K562 (cell line): ENCODE measurements at regions not wholly inside any gene's neighbourhood (a gene's known extent, or its start where the extent isn't known, plus 50 kb on each side); places are given as distances from the start of the nearest gene placed in this dataset.

ENCODE experiments used
- ATAC-seq: fragments of 200-7000 bp; cut with Tn5 transposase; 3 replicates; pipeline ENCODE4 v1.9.1; 2020; ENCODE audit warnings: moderate library complexity
- BruUV-seq: library from RNA; stranded (reverse); fragments of 400-500 nt; replicated peaks from 2 replicates; lab custom pipeline; 2021; lab: Mats Ljungman, UMichigan
- CTCF ChIA-PET: fragments of 300-600 bp; formaldehyde crosslinking; extraction: SDS; loops from one replicate; lab custom pipeline; 2021; ENCODE audit warnings: low intra/inter-chr PET ratio; lab: Yijun Ruan, JAX
- POLR2A ChIA-PET: fragments of 300-600, 350-650 bp; sonication (Branson Sonifier 250); formaldehyde crosslinking; extraction: SDS; loops from one replicate; lab custom pipeline; 2021; ENCODE audit warnings: antibody characterized with exemption, inconsistent platforms; lab: Yijun Ruan, JAX
- DNase-seq, 4 experiments: peaks; one replicate each; pipeline versions ENCODE4 v3.0.0 to v3.0.0-alpha.2; 2011 to 2018; ENCODE audit warnings: low spot score in 3 of 4, mixed read lengths in 3 of 4; ENCODE audit errors: extremely low read depth in 1 of 4
- FAIRE-seq: peaks from 2 replicates; lab custom pipeline; 2011; peaks lifted over from hg19 to GRCh38; lab: Jason Lieb, UNC
- H2AFZ ChIP-seq: 2 replicates; pipeline ENCODE4 v1.6.0; 2011; ENCODE audit warnings: low read depth, low read length, control low read depth, inconsistent platforms
- H3K27ac ChIP-seq: fragments of 200-600 bp; 3 replicates; pipeline ENCODE4 v1.8.0; 2011; ENCODE audit warnings: low read depth, mild to moderate bottlenecking, control low read depth, inconsistent platforms, low read length, moderate library complexity, mixed read lengths; ENCODE audit errors: extremely low read depth
- H3K27me3 ChIP-seq, 2 experiments: fragments of 300-600 bp in 1 of 2; 2 replicates in 1 of 2; 3 replicates in 1 of 2; pipeline versions ENCODE4 v1.6.0 to v1.8.0; 2011; ENCODE audit warnings: inconsistent platforms in 2 of 2, low read length in 2 of 2, mild to moderate bottlenecking in 1 of 2, mixed read lengths in 1 of 2, moderate library complexity in 1 of 2; ENCODE audit not compliant: control insufficient read depth in 2 of 2, insufficient read depth in 2 of 2
- H3K36me3 ChIP-seq: fragments of 300-600 bp; 3 replicates; pipeline ENCODE4 v1.8.0; 2011; ENCODE audit warnings: mild to moderate bottlenecking, low read length, inconsistent platforms; ENCODE audit not compliant: control insufficient read depth, insufficient read depth
- H3K4me1 ChIP-seq, 2 experiments: fragments of 200-600 bp in 1 of 2; replicated peaks in 1 of 2; 2 replicates in 1 of 2; 3 replicates in 1 of 2; pipeline versions ENCODE4 v1.5.1 to v1.8.0; 2011; ENCODE audit warnings: inconsistent platforms in 2 of 2, low read length in 2 of 2, mild to moderate bottlenecking in 1 of 2, mixed read lengths in 1 of 2, moderate library complexity in 1 of 2; ENCODE audit not compliant: control insufficient read depth in 2 of 2, insufficient read depth in 2 of 2
- H3K4me2 ChIP-seq: 2 replicates; pipeline ENCODE4 v1.6.1; 2011; ENCODE audit warnings: low read length, control low read depth, inconsistent platforms, mixed read lengths; ENCODE audit not compliant: insufficient read depth
- H3K4me3 ChIP-seq: fragments of 200-600 bp; sonication (generic), shearing (Covaris generic); 2 replicates; pipeline ENCODE4 v1.5.1; 2016; ENCODE audit warnings: control low read depth, inconsistent platforms
- H3K79me2 ChIP-seq: fragments of 200-600 bp; 3 replicates; pipeline ENCODE4 v1.8.0; 2011; ENCODE audit warnings: low read length, inconsistent platforms; ENCODE audit not compliant: control insufficient read depth, insufficient read depth
- H3K9ac ChIP-seq, 2 experiments: 2 replicates each; pipeline versions ENCODE4 v1.6.0 to v1.6.1; 2011; ENCODE audit warnings: low read depth in 2 of 2, low read length in 2 of 2, control low read depth in 1 of 2, inconsistent platforms in 1 of 2, mild to moderate bottlenecking in 1 of 2, mixed read lengths in 1 of 2; ENCODE audit not compliant: insufficient read depth in 1 of 2
- H3K9me1 ChIP-seq: one replicate; pipeline ENCODE4 v1.6.0; 2011; ENCODE audit warnings: inconsistent platforms, mild to moderate bottlenecking, low read length, moderate library complexity; ENCODE audit not compliant: control insufficient read depth, insufficient read depth
- H3K9me3 ChIP-seq: replicated peaks from 2 replicates; pipeline ENCODE4 v1.5.1; 2011; ENCODE audit warnings: low read depth, low read length, inconsistent platforms; ENCODE audit not compliant: control insufficient read depth, insufficient read depth
- H4K20me1 ChIP-seq: replicated peaks from 2 replicates; pipeline ENCODE4 v1.6.1; 2011; ENCODE audit warnings: low read length, inconsistent platforms, mixed read lengths; ENCODE audit not compliant: control insufficient read depth, insufficient read depth
- CEBPG ChIP-seq, 3 experiments: fragments of 200-800 bp in 1 of 3; sonication (Bioruptor generic) in 1 of 3; sonication (generic) in 1 of 3; formaldehyde crosslinking in 1 of 3; IDR thresholded peaks in 2 of 3; conservative IDR thresholded peaks in 1 of 3; 2 replicates each; pipeline versions ENCODE4 v1.6.1 to v1.8.0; 2016 to 2022; ENCODE audit warnings: missing compliant biosample characterization in 2 of 3, missing genetic modification characterization in 2 of 3, mild to moderate bottlenecking in 1 of 3, missing genetic modification reagents in 1 of 3
- NRF1 ChIP-seq, 2 experiments: fragments of 450-650 bp; IDR thresholded peaks in 1 of 2; conservative IDR thresholded peaks in 1 of 2; 2 replicates each; pipeline ENCODE4 v1.6.1; 2014; ENCODE audit warnings: mild to moderate bottlenecking in 2 of 2
- RBM15 ChIP-seq: fragments of 200-400 bp; formaldehyde crosslinking; IDR thresholded peaks from 2 replicates; pipeline ENCODE4 v1.6.1; 2018; ENCODE audit warnings: mild to moderate bottlenecking, low read length, moderate library complexity; ENCODE audit not compliant: insufficient read depth
- WGBS: fragments of 100-300 bp; shearing (Covaris generic); methylation state at CpG from one replicate; pipeline ENCODE4 v1.1.6; 2016; ENCODE audit warnings: low coverage, mixed read lengths; ENCODE audit not compliant: insufficient coverage; ENCODE audit errors: missing lambda C conversion rate; 5-methylcytosine and 5-hydroxymethylcytosine counted together
- in situ Hi-C: fragments of 300-500 bp; cut with MboI; formaldehyde crosslinking; loops from 4 replicates; pipeline ENCODE4 v1.15.0; 2018; ENCODE audit warnings: inconsistent platforms, mixed read lengths
- intact Hi-C: fragments of 100-400 bp; cut with micrococcal nuclease; formaldehyde crosslinking; loops from 2 replicates; pipeline ENCODE4 v1.14.2; 2022
- TF ChIP-seq, protein P1 (sequence below), 3 experiments: fragments of 200-800 bp in 1 of 3; sonication (Bioruptor generic) in 1 of 3; sonication (generic) in 1 of 3; formaldehyde crosslinking in 1 of 3; IDR thresholded peaks; 2 replicates each; pipeline versions ENCODE4 v1.6.1 to v1.8.0; 2016 to 2022; ENCODE audit warnings: mild to moderate bottlenecking in 2 of 3, missing compliant biosample characterization in 2 of 3, missing genetic modification characterization in 2 of 3, missing genetic modification reagents in 1 of 3
- TF ChIP-seq, protein P2 (sequence below): fragments of 450-650 bp; IDR thresholded peaks from 2 replicates; pipeline ENCODE4 v1.6.1; 2016; ENCODE audit warnings: mild to moderate bottlenecking

DNA sequence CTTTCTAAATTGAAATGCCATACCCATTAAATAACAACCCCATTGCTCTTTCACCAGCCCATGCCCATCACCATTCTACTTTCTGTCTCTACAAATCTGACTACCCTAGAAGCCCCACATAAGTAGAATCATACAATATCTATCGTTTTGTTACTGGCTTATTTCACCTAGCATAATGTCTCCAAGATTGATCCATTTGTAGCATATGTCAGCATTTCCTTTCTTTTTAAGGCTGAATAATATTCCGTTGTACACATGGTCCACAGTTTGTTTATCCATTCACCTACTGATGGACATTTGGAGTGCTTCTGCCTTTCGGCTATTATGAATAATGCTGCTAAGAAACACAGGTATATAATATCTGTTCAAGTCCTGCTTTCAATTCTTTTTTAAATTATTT, 393.1 kb upstream of the SOX9 start:
- H3K9me3 ChIP-seq: no peaks in the 10 kb centered on the region
- no peaks in the 10 kb centered on the region for H3K9me1 ChIP-seq
- ChIA-PET POLR2A (no interaction called here), CTCF (no interaction called here)
- no peaks in the 10 kb centered on the region for H3K79me2 ChIP-seq
- H3K36me3 ChIP-seq: no peaks in the 10 kb centered on the region
- FAIRE-seq (no peak), DNase-seq (no peak), ATAC-seq (no peak)
- no peak overlapping the region for H3K4me3 ChIP-seq
- no peak overlapping the region for H3K4me2 ChIP-seq
- intact Hi-C loops: no loop called here
- H2AFZ ChIP-seq: no peak overlapping the region
- H3K4me1 ChIP-seq: no peaks in the 10 kb centered on the region
- no peak overlapping the region for H3K27ac ChIP-seq
- BruUV-seq: no TSS peak
- in situ Hi-C loops: no loop called here
- H4K20me1 ChIP-seq: no peaks in the 10 kb centered on the region
- 0% methylated on average over 3 of the region's 3 CpGs for WGBS
- no peak overlapping the region for H3K9ac ChIP-seq
- H3K27me3 ChIP-seq: no peaks in the 10 kb centered on the region
- TF ChIP-seq RBM15 (no peak), NRF1 (conservative IDR thresholded peaks at IDR 0.05 in 1 of 2, IDR thresholded peaks at IDR 0.05 in 1 of 2) (no peak), CEBPG (CRISPR knock-in tag; IDR thresholded peaks at IDR 0.05) (no peak), CEBPG (tag; conservative IDR thresholded peaks at IDR 0.05 in 1 of 2, IDR thresholded peaks at IDR 0.05 in 1 of 2) (no peak)
- TF ChIP-seq, protein P1, sequence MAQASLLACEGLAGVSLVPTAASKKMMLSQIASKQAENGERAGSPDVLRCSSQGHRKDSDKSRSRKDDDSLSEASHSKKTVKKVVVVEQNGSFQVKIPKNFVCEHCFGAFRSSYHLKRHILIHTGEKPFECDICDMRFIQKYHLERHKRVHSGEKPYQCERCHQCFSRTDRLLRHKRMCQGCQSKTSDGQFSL (CRISPR knock-in tag; IDR thresholded peaks at IDR 0.05): no peak
- TF ChIP-seq, protein P1 (tag; IDR thresholded peaks at IDR 0.05): no peak
- TF ChIP-seq, protein P2, sequence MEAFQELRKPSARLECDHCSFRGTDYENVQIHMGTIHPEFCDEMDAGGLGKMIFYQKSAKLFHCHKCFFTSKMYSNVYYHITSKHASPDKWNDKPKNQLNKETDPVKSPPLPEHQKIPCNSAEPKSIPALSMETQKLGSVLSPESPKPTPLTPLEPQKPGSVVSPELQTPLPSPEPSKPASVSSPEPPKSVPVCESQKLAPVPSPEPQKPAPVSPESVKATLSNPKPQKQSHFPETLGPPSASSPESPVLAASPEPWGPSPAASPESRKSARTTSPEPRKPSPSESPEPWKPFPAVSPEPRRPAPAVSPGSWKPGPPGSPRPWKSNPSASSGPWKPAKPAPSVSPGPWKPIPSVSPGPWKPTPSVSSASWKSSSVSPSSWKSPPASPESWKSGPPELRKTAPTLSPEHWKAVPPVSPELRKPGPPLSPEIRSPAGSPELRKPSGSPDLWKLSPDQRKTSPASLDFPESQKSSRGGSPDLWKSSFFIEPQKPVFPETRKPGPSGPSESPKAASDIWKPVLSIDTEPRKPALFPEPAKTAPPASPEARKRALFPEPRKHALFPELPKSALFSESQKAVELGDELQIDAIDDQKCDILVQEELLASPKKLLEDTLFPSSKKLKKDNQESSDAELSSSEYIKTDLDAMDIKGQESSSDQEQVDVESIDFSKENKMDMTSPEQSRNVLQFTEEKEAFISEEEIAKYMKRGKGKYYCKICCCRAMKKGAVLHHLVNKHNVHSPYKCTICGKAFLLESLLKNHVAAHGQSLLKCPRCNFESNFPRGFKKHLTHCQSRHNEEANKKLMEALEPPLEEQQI: no peak
